H1 (cell line): ENCODE measurements at regions not wholly inside any gene's neighbourhood (a gene's known extent, or its start where the extent isn't known, plus 50 kb on each side); places are given as distances from the start of the nearest gene placed in this dataset.

Source experiments
- HDAC2 ChIP-seq, 2 experiments: fragments of 300-600 bp in 1 of 2; sonication (generic) in 1 of 2; IDR thresholded peaks; 2 replicates each; pipeline ENCODE4 v1.6.1; 2011 to 2012; ENCODE audit warnings: low read depth in 2 of 2, low read length in 2 of 2, mild to moderate bottlenecking in 2 of 2, moderate library complexity in 2 of 2, borderline replicate concordance in 1 of 2, inconsistent platforms in 1 of 2
- TF ChIP-seq, protein P1 (sequence below), 3 experiments: IDR thresholded peaks; 1 replicate in 2 of 3; 2 replicates in 1 of 3; pipeline versions ENCODE4 v1.5.1 to v1.6.1; 2011; ENCODE audit warnings: low read length in 3 of 3, mild to moderate bottlenecking in 3 of 3, inconsistent platforms in 2 of 3, low read depth in 1 of 3, moderate library complexity in 1 of 3; ENCODE audit not compliant: insufficient read depth in 1 of 3; ENCODE audit errors: control extremely low read depth in 1 of 3

DNA sequence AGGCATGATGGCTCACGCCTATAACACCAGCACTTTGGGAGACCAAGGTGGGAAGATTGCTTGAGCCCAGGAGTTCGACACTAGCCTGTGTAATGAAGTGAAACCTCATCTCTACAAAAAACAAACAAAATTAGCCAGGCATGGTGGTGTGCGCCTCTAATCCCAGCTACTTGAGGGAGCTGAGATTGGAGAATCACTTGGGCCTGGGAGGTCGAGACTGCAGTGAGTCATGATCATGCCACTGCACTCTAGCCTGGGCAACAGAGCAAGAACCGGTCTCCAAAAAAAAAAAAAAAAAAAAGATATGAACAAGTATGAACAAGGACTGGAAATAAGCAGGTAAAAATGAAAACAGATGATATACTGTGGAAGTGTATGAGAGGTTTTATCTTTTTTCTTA is 54.1 kb upstream of the SOX6 start (continued):
- TF ChIP-seq, protein P1, sequence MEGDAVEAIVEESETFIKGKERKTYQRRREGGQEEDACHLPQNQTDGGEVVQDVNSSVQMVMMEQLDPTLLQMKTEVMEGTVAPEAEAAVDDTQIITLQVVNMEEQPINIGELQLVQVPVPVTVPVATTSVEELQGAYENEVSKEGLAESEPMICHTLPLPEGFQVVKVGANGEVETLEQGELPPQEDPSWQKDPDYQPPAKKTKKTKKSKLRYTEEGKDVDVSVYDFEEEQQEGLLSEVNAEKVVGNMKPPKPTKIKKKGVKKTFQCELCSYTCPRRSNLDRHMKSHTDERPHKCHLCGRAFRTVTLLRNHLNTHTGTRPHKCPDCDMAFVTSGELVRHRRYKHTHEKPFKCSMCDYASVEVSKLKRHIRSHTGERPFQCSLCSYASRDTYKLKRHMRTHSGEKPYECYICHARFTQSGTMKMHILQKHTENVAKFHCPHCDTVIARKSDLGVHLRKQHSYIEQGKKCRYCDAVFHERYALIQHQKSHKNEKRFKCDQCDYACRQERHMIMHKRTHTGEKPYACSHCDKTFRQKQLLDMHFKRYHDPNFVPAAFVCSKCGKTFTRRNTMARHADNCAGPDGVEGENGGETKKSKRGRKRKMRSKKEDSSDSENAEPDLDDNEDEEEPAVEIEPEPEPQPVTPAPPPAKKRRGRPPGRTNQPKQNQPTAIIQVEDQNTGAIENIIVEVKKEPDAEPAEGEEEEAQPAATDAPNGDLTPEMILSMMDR (IDR thresholded peaks at IDR 0.05; ENCODE audit: control extremely low read depth in 1 of 3, insufficient read depth in 1 of 3, low read depth in 1 of 3, low read length in 3 of 3) = no peak
- no peak for TF ChIP-seq HDAC2 (IDR thresholded peaks at IDR 0.05; ENCODE audit: borderline replicate concordance in 1 of 2, low read depth in 2 of 2, low read length in 2 of 2)
- TF ChIP-seq, all 59 proteins: peak for 0
